GM18519 (cell line): ENCODE measurements at regions not wholly inside any gene's neighbourhood (a gene's known extent, or its start where the extent isn't known, plus 50 kb on each side); places are given as distances from the start of the nearest gene placed in this dataset.

Source experiments
- ATAC-seq: cut with Tn5 transposase; IDR thresholded peaks from one replicate; pipeline ENCODE4 v1.9.1; 2021; ENCODE audit warnings: mild to moderate bottlenecking, moderate library complexity; ENCODE audit not compliant: unreplicated experiment, low FRiP score

GRCh38 chr4:11342401-11342800 is 86.3 kb downstream of the HS3ST1 start:
- no peak for ATAC-seq

GRCh38 chr4:11341337-11342043 is 87.2 kb downstream of the HS3ST1 start:
- no peak for ATAC-seq

- ATAC-seq = peak; percentile 34
Observed at GRCh38 chr4:11338956-11339782, 89.5 kb downstream of the HS3ST1 start.

GRCh38 chr4:11337287-11337686 is 91.4 kb downstream of the HS3ST1 start:
- no peak for ATAC-seq

GRCh38 chr4:11336435-11336834 is 92.3 kb downstream of the HS3ST1 start:
- ATAC-seq = no peak

GRCh38 chr4:11334887-11335286 is 93.8 kb downstream of the HS3ST1 start:
- no peak for ATAC-seq

GRCh38 chr4:11328401-11328800 is 100.3 kb downstream of the HS3ST1 start:
- ATAC-seq = no peak

GRCh38 chr4:11326021-11326420 is 102.7 kb downstream of the HS3ST1 start:
- no peak for ATAC-seq

GRCh38 chr4:11323771-11324170 is 104.9 kb downstream of the HS3ST1 start:
- no peak for ATAC-seq

GRCh38 chr4:11313157-11313943 is 115.3 kb downstream of the HS3ST1 start:
- no peak for ATAC-seq

GRCh38 chr4:11312389-11312788 is 116.3 kb downstream of the HS3ST1 start:
- no peak for ATAC-seq

GRCh38 chr4:11301075-11301660 is 127.5 kb downstream of the HS3ST1 start:
- no peak for ATAC-seq

GRCh38 chr4:11299836-11300235 is 128.9 kb downstream of the HS3ST1 start:
- no peak for ATAC-seq

GRCh38 chr4:11299016-11299415 is 129.7 kb downstream of the HS3ST1 start:
- ATAC-seq = no peak

- no peak for ATAC-seq
Observed at GRCh38 chr4:11298451-11298850, 130.2 kb downstream of the HS3ST1 start.

GRCh38 chr4:11297627-11298026 is 131.1 kb downstream of the HS3ST1 start:
- no peak for ATAC-seq

- ATAC-seq = no peak
Observed at GRCh38 chr4:11297201-11297600, 131.5 kb downstream of the HS3ST1 start.

GRCh38 chr4:11293866-11294265 is 134.8 kb downstream of the HS3ST1 start:
- ATAC-seq = no peak

- no peak for ATAC-seq
Observed at GRCh38 chr4:11287055-11287454, 141.6 kb downstream of the HS3ST1 start.

GRCh38 chr4:11286533-11286932 is 142.2 kb downstream of the HS3ST1 start:
- peak; percentile 75 for ATAC-seq

GRCh38 chr4:11281720-11282119 is 147.0 kb downstream of the HS3ST1 start:
- ATAC-seq = no peak
